ENCODE measurements at regions not wholly inside any gene's neighbourhood (a gene's known extent, or its start where the extent isn't known, plus 50 kb on each side); places are given as distances from the start of the nearest gene placed in this dataset.

- CTCF ChIA-PET: interaction anchor here (2.9 to 9.5 kb wide), 2 partner anchors 13 to 25 kb away, joined by 11 to 79 read pairs; no protein-coding TSS in a partner anchor
- no peaks in the 10 kb centered on the region for H3K36me3 ChIP-seq (ENCODE audit: control insufficient read depth in 2 of 2, insufficient read depth in 2 of 2, low read length in 1 of 2)
- no peak for ATAC-seq
- H3K9me3 ChIP-seq (replicated peaks; ENCODE audit: control insufficient read depth, insufficient read depth, low read length): no peaks in the 10 kb centered on the region
- in situ Hi-C loops (cut with MboI): no loop called here
- POLR2A ChIA-PET: no interaction called here
- SMC1A ChIA-PET (ENCODE audit: uncharacterized antibody, unreplicated experiment): interaction anchor here (0.6 to 2.1 kb wide), 4 partner anchors 9 to 780 kb away, joined by 3 to 6 read pairs (median 3); no protein-coding TSS in a partner anchor
- no peak for FAIRE-seq
- no peak overlapping the region for H3K4me2 ChIP-seq (ENCODE audit: control insufficient read depth, insufficient read depth)
- H2AFZ ChIP-seq (ENCODE audit: control insufficient read depth, low read depth, low read length): no peak overlapping the region
- H3K27ac ChIP-seq (ENCODE audit: control insufficient read depth, insufficient read depth): no peak overlapping the region
- BruUV-seq (replicated peaks): no TSS peak
- DNase-seq (ENCODE audit: low read depth, low spot score): no peak
- no peaks in the 10 kb centered on the region for H3K4me1 ChIP-seq (ENCODE audit: control insufficient read depth, insufficient read depth, low read length)
- no peak overlapping the region for H3K4me3 ChIP-seq
- H4K20me1 ChIP-seq (ENCODE audit: control insufficient read depth, insufficient read depth): no peaks in the 10 kb centered on the region
- intact Hi-C loops (cut with micrococcal nuclease; ENCODE audit: unreplicated experiment): no loop called here
- H3K9ac ChIP-seq (ENCODE audit: control insufficient read depth, insufficient read depth, low read length): no peak overlapping the region
- TF ChIP-seq CTCF (IDR thresholded peaks at IDR 0.05 in 2 of 3, conservative IDR thresholded peaks at IDR 0.05 in 1 of 3; ENCODE audit: control insufficient read depth in 2 of 3, extremely low read depth in 1 of 3, insufficient read depth in 1 of 3, low read depth in 3 of 3, low read length in 3 of 3) (no peak), ZNF622 (IDR thresholded peaks at IDR 0.05) (no peak), IKZF1 (conservative IDR thresholded peaks at IDR 0.05) (no peak), CBX3 (IDR thresholded peaks at IDR 0.05; ENCODE audit: borderline replicate concordance, low read depth) (no peak), USF1 (IDR thresholded peaks at IDR 0.05; ENCODE audit: borderline replicate concordance, extremely low read length, insufficient read depth, low read depth, low read length) (no peak), SP1 (IDR thresholded peaks at IDR 0.05; ENCODE audit: low read depth, low read length) (no peak), SREBF2 (IDR thresholded peaks at IDR 0.05; ENCODE audit: low read length) (no peak)
- TF ChIP-seq, protein P1, sequence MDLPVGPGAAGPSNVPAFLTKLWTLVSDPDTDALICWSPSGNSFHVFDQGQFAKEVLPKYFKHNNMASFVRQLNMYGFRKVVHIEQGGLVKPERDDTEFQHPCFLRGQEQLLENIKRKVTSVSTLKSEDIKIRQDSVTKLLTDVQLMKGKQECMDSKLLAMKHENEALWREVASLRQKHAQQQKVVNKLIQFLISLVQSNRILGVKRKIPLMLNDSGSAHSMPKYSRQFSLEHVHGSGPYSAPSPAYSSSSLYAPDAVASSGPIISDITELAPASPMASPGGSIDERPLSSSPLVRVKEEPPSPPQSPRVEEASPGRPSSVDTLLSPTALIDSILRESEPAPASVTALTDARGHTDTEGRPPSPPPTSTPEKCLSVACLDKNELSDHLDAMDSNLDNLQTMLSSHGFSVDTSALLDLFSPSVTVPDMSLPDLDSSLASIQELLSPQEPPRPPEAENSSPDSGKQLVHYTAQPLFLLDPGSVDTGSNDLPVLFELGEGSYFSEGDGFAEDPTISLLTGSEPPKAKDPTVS (IDR thresholded peaks at IDR 0.05; ENCODE audit: low read depth, low read length): no peak
- H3K79me2 ChIP-seq (ENCODE audit: control insufficient read depth, insufficient read depth, low read length): no peaks in the 10 kb centered on the region
- 21% methylated on average over 1 of the region's 1 CpG for WGBS (ENCODE audit: insufficient coverage, insufficient replicate concordance, low lambda C conversion rate, missing lambda C conversion rate)
- no peaks in the 10 kb centered on the region for H3K27me3 ChIP-seq (replicated peaks in 1 of 2; ENCODE audit: control insufficient read depth in 2 of 2, insufficient read depth in 2 of 2, low read length in 1 of 2)
- RAD21 ChIA-PET (ENCODE audit: unreplicated experiment): interaction anchor here (0.6 kb wide), 1 partner anchor 272 kb away, joined by 5 read pairs; no protein-coding TSS in a partner anchor
These were observed 300.9 kb upstream of the G2E3 start for GRCh38 chr14:30257946-30258661.

All from GM12878 (cell line).